Hepatocyte (in vitro differentiated cells): ENCODE measurements at regions not wholly inside any gene's neighbourhood (a gene's known extent, or its start where the extent isn't known, plus 50 kb on each side); places are given as distances from the start of the nearest gene placed in this dataset.

Source experiments
- CTCF ChIP-seq: fragments of 200-600 bp; sonication (generic); IDR thresholded peaks from 2 replicates; pipeline ENCODE4 v1.5.1; 2016; ENCODE audit warnings: antibody characterized with exemption, mild to moderate bottlenecking; ENCODE audit not compliant: poor library complexity
- EZH2 ChIP-seq: fragments of 200-600 bp; sonication (generic); IDR thresholded peaks from 2 replicates; pipeline ENCODE4 v1.6.1; 2016; ENCODE audit warnings: antibody characterized with exemption, mild to moderate bottlenecking, borderline replicate concordance

- TF ChIP-seq CTCF (no peak), EZH2 (no peak)
Observed at GRCh38 chr1:112791723-112792104, 76.6 kb upstream of the PPM1J start.
